ENCODE measurements at regions not wholly inside any gene's neighbourhood (a gene's known extent, or its start where the extent isn't known, plus 50 kb on each side); places are given as distances from the start of the nearest gene placed in this dataset.

GRCh38 chr12:110996415-110996814, 76.0 kb upstream of the MYL2 start:
- no peak for DNase-seq

GRCh38 chr12:110995615-110996014, 75.2 kb upstream of the MYL2 start:
- no peak for DNase-seq

- DNase-seq: no peak
Observed at GRCh38 chr12:110995016-110995415, 74.6 kb upstream of the MYL2 start.

GRCh38 chr12:110993434-110993833, 73.1 kb upstream of the MYL2 start:
- no peak for DNase-seq

- DNase-seq: no peak
Observed at GRCh38 chr12:110992909-110993308, 72.5 kb upstream of the MYL2 start.

- no peak for DNase-seq
Observed at GRCh38 chr12:110983811-110984210, 63.4 kb upstream of the MYL2 start.

GRCh38 chr12:110972866-110973265, 52.5 kb upstream of the MYL2 start:
- no peak for DNase-seq

GRCh38 chr12:110971936-110972335, 51.6 kb upstream of the MYL2 start:
- DNase-seq: no peak

GRCh38 chr12:110971189-110971920, 51.0 kb upstream of the MYL2 start:
- no peak for DNase-seq
